ENCODE measurements at regions not wholly inside any gene's neighbourhood (a gene's known extent, or its start where the extent isn't known, plus 50 kb on each side); places are given as distances from the start of the nearest gene placed in this dataset.

- Histone ChIP-seq H3K27me3 (no peaks in the 10 kb centered on the region), H3K27ac (no peak overlapping the region), H3K9me3 (no peaks in the 10 kb centered on the region), H3K4me1 (no peaks in the 10 kb centered on the region), H3K4me3 (no peak overlapping the region), H3K36me3 (no peaks in the 10 kb centered on the region)
- 75 to 93% (median 82%) methylated on average over 1 of the region's 1 CpG for WGBS, 4 donors
- TF ChIP-seq POLR2A (IDR thresholded peaks at IDR 0.05) (no peak), CTCF (IDR thresholded peaks at IDR 0.05) (no peak)
- DNase-seq (no peak), ATAC-seq (no peak)
- intact Hi-C loops (cut with DNase I) = no loop called here
These were observed 183.1 kb upstream of the TTC29 start for GRCh38 chr4:147128787-147129186.

GRCh38 chr4:147129687-147130086, 184.0 kb upstream of the TTC29 start:
- Histone ChIP-seq H3K9me3 (no peaks in the 10 kb centered on the region), H3K27me3 (no peaks in the 10 kb centered on the region), H3K27ac (peak overlapping the region in 1 of 12 donors; percentile 12), H3K4me3 (no peak overlapping the region), H3K4me1 (no peaks in the 10 kb centered on the region), H3K36me3 (no peaks in the 10 kb centered on the region)
- TF ChIP-seq POLR2A (IDR thresholded peaks at IDR 0.05) (no peak), CTCF (IDR thresholded peaks at IDR 0.05) (no peak)
- WGBS, 4 donors = 72 to 79% (median 75%) methylated on average over 2 of the region's 2 CpGs
- DNase-seq (no peak), ATAC-seq (no peak)
- intact Hi-C loops (cut with DNase I) = no loop called here

GRCh38 chr4:147134536-147135210, 189.0 kb upstream of the TTC29 start:
- 72 to 75% (median 74%) methylated on average over 4 of the region's 4 CpGs for WGBS, 4 donors

GRCh38 chr4:147136310-147136709, 190.6 kb upstream of the TTC29 start:
- peaks cover 0 to 18% (median 0%) of the 10 kb centered on the region in 12 donors for H3K4me1 ChIP-seq
- ATAC-seq = peak in 3 of 4 donors; percentile 32 to 67 (median 51)
- DNase-seq = peak in 3 of 5 donors; percentile 26 to 37 (median 27)
- intact Hi-C loops (cut with DNase I) = no loop called here
- H3K36me3 ChIP-seq = no peaks in the 10 kb centered on the region
- no peaks in the 10 kb centered on the region for H3K9me3 ChIP-seq
- H3K4me3 ChIP-seq = no peak overlapping the region
- H3K27ac ChIP-seq = peak overlapping the region in 6 of 12 donors; percentile 5 to 63 (median 48)
- TF ChIP-seq POLR2A (IDR thresholded peaks at IDR 0.05) (no peak), CTCF (IDR thresholded peaks at IDR 0.05) (no peak)
- 46 to 59% (median 54%) methylated on average over 3 of the region's 3 CpGs for WGBS, 4 donors
- H3K27me3 ChIP-seq = no peaks in the 10 kb centered on the region

More at GRCh38 chr4:147134536-147135210, 189.0 kb upstream of the TTC29 start:
- H3K4me1 ChIP-seq = peaks cover 0 to 18% (median 0%) of the 10 kb centered on the region in 12 donors
- no peaks in the 10 kb centered on the region for H3K27me3 ChIP-seq
- H3K27ac ChIP-seq = no peak overlapping the region
- DNase-seq (no peak), ATAC-seq (no peak)
- TF ChIP-seq POLR2A (IDR thresholded peaks at IDR 0.05) (no peak), CTCF (IDR thresholded peaks at IDR 0.05) (no peak)
- H3K4me3 ChIP-seq = no peak overlapping the region
- no peaks in the 10 kb centered on the region for H3K36me3 ChIP-seq
- H3K9me3 ChIP-seq = no peaks in the 10 kb centered on the region
- intact Hi-C loops (cut with DNase I) = no loop called here
